Ovary (tissue), 3 donors: ENCODE measurements at regions not wholly inside any gene's neighbourhood (a gene's known extent, or its start where the extent isn't known, plus 50 kb on each side); places are given as distances from the start of the nearest gene placed in this dataset.

ENCODE experiments used
- CTCF ChIP-seq, 3 donors: fragments of 450-650 bp in 2 of 3; fragments of 200-600 bp in 1 of 3; IDR thresholded peaks; one replicate each; pipeline versions ENCODE4 v1.5.1 to v1.8.0; 2016 to 2022; ENCODE audit warnings: antibody characterized with exemption in 3 of 3, mild to moderate bottlenecking in 1 of 3
- EP300 ChIP-seq: sonication (generic); formaldehyde crosslinking; IDR thresholded peaks from one replicate; pipeline ENCODE4 v1.6.1; 2017; ENCODE audit warnings: antibody characterized with exemption
- POLR2A ChIP-seq: fragments of 450-650 bp; IDR thresholded peaks from one replicate; pipeline ENCODE4 v1.6.1; 2017; ENCODE audit warnings: antibody characterized with exemption, mild to moderate bottlenecking, moderate library complexity
- donor health status: DM: no; HTN: no; CAD: no.

DNA sequence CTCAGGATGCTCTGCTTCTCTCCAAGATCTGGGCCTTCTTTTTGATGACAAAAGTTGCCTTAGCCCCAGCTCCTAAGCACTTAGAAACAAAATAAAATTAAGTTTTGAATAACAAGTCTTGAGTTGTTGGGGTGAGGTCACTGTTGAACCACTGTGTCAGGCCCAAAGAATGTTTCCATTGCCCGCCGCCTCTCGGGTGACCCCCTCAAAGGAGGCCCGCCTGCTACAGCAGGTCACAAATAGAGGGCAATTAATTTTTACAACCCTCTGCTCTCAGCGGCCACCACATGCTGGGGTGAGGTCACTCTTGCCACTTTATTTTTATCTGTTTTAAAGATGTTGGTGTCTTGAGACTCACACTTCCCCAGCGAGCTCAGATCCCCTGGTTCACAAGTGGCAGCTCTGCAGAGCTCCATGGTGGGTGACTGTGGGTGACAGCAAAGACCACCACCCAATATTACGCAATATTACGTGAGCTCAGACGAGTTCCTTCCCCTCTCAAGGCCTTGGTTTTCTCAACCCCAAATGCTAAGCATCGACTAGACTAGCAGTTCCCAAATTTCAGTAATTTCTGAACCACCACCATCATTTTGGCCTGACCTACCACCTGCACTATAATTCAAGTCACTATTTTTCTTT is 247.7 kb upstream of the PMEPA1 start:
- TF ChIP-seq EP300 (no peak), CTCF (IDR thresholded peaks at IDR 0.05) (no peak), POLR2A (no peak)
